Thoracic aorta (tissue), 2 donors: ENCODE measurements at regions not wholly inside any gene's neighbourhood (a gene's known extent, or its start where the extent isn't known, plus 50 kb on each side); places are given as distances from the start of the nearest gene placed in this dataset.

Experiments
- ATAC-seq: fragments of 150-250 bp; one replicate; pipeline ENCODE4 v1.8.0; 2017; ENCODE audit warnings: low read depth; ENCODE audit not compliant: insufficient number of reproducible peaks, low FRiP score
- DNase-seq: peaks from one replicate; pipeline ENCODE4 v3.0.0-alpha.2; 2020; ENCODE audit warnings: low spot score
- H3K27ac ChIP-seq, 2 donors: fragments of 200-600 bp; sonication (generic); 1 replicate in 1 of 2; 2 replicates in 1 of 2; pipeline ENCODE4 v1.5.1; 2016; ENCODE audit warnings: mild to moderate bottlenecking in 2 of 2, moderate library complexity in 2 of 2
- H3K27me3 ChIP-seq: fragments of 200-600 bp; sonication (generic); replicated peaks from 2 replicates; pipeline ENCODE4 v1.6.0; 2016; ENCODE audit warnings: mild to moderate bottlenecking; ENCODE audit not compliant: insufficient read depth
- H3K36me3 ChIP-seq: fragments of 200-600 bp; sonication (generic); one replicate; pipeline ENCODE4 v1.5.1; 2016
- H3K4me1 ChIP-seq, 2 donors: fragments of 200-600 bp; sonication (generic); 1 replicate in 1 of 2; 2 replicates in 1 of 2; pipeline versions ENCODE4 v1.5.1 to v1.6.0; 2016; ENCODE audit warnings: low read depth in 2 of 2, mild to moderate bottlenecking in 1 of 2; ENCODE audit not compliant: control insufficient read depth in 1 of 2
- H3K4me3 ChIP-seq: fragments of 200-600 bp; sonication (generic); 2 replicates; pipeline ENCODE4 v1.5.1; 2016; ENCODE audit warnings: mild to moderate bottlenecking
- H3K9me3 ChIP-seq: fragments of 200-600 bp; sonication (generic); 2 replicates; pipeline ENCODE4 v1.5.1; 2016
- TF ChIP-seq, protein P1 (sequence below): fragments of 200-600 bp; sonication (generic); IDR thresholded peaks from one replicate; pipeline ENCODE4 v1.5.1; 2019; ENCODE audit warnings: antibody characterized with exemption

DNA sequence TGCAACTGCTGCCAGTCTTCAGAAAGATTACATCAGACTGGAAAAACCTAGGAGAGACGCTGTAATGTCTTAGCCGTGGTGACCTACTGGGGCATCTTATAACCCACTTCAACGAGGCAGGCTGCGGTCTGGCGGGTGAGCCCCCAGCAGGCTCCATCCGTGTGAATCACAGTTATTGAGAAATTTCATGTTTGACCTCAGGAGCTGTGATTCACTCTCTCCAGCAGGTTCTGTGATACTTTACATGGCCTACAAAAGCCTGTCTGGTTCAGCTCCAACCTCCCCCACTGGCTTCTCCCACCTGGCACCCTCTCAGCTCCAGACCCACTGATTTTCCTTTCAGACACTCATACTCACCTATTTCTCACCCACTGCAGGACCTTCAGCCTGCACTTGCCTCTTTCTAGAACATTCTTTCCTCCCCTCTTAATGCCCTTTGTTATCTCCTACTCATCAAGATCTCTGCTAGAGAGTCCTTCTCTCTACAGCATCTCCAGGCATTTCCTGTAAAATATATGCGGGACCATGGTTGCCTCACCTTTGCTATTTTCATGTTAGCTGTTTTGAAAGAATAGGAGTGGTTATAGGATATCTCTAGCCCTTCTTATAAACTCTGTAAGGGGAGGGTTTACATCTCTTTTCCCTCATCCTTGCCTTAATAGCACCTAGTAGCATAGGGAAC, 227.9 kb downstream of the MAF start:
- no peaks in the 10 kb centered on the region for H3K4me1 ChIP-seq
- H3K36me3 ChIP-seq: no peaks in the 10 kb centered on the region
- TF ChIP-seq, protein P1, sequence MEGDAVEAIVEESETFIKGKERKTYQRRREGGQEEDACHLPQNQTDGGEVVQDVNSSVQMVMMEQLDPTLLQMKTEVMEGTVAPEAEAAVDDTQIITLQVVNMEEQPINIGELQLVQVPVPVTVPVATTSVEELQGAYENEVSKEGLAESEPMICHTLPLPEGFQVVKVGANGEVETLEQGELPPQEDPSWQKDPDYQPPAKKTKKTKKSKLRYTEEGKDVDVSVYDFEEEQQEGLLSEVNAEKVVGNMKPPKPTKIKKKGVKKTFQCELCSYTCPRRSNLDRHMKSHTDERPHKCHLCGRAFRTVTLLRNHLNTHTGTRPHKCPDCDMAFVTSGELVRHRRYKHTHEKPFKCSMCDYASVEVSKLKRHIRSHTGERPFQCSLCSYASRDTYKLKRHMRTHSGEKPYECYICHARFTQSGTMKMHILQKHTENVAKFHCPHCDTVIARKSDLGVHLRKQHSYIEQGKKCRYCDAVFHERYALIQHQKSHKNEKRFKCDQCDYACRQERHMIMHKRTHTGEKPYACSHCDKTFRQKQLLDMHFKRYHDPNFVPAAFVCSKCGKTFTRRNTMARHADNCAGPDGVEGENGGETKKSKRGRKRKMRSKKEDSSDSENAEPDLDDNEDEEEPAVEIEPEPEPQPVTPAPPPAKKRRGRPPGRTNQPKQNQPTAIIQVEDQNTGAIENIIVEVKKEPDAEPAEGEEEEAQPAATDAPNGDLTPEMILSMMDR: no peak
- no peaks in the 10 kb centered on the region for H3K9me3 ChIP-seq
- no peak overlapping the region for H3K27ac ChIP-seq
- no peak overlapping the region for H3K4me3 ChIP-seq
- no peak for ATAC-seq
- no peak for DNase-seq
- H3K27me3 ChIP-seq: no peaks in the 10 kb centered on the region

DNA sequence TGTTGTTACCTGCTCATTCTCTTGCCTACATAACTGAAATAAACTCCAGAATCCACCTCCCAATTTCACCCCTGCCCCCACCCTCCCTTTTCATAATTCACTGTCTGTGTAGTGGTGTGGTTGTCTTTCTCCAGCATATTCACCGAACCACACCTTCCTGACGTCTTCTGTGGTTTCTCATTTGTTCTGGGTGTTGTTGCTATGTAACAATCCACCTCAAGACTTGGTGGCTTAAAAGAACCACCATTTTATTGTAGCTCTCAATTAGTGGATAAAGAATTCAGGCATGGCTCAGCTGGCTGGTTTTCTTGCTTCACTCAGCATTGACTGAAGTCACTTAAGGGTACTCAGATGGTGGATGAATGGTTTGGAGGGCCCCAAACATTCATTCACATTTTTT, 229.8 kb downstream of the MAF start:
- ATAC-seq (no peak), DNase-seq (no peak)
- TF ChIP-seq, protein P1: no peak
- H3K27me3 ChIP-seq: no peaks in the 10 kb centered on the region
- H3K9me3 ChIP-seq: no peaks in the 10 kb centered on the region
- H3K27ac ChIP-seq: no peak overlapping the region
- H3K36me3 ChIP-seq: no peaks in the 10 kb centered on the region
- no peak overlapping the region for H3K4me3 ChIP-seq
- H3K4me1 ChIP-seq: no peaks in the 10 kb centered on the region

DNA sequence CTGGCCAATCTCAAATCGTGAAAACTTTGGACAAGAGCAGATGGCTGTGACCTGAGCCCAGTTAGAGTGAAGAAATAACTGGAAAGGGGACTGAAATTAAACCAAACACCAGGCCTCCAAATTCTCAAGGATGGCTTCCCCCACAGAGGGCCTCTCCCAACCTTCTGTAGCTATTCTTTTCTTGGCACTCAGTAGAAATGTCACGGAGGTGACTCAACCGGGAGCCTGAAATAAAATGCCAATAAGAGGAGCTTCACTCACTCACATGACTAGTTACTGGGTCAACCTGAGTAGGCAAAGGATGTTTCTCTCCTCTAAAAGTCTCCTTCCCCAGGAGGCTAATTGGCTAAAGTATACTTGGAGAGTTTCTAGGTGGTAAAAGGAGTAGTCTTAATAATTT, 230.7 kb downstream of the MAF start:
- no peak for DNase-seq
- no peaks in the 10 kb centered on the region for H3K9me3 ChIP-seq
- no peaks in the 10 kb centered on the region for H3K36me3 ChIP-seq
- H3K4me1 ChIP-seq: no peaks in the 10 kb centered on the region
- no peak for ATAC-seq
- TF ChIP-seq, protein P1: no peak
- no peak overlapping the region for H3K27ac ChIP-seq
- no peak overlapping the region for H3K4me3 ChIP-seq
- H3K27me3 ChIP-seq: no peaks in the 10 kb centered on the region

DNA sequence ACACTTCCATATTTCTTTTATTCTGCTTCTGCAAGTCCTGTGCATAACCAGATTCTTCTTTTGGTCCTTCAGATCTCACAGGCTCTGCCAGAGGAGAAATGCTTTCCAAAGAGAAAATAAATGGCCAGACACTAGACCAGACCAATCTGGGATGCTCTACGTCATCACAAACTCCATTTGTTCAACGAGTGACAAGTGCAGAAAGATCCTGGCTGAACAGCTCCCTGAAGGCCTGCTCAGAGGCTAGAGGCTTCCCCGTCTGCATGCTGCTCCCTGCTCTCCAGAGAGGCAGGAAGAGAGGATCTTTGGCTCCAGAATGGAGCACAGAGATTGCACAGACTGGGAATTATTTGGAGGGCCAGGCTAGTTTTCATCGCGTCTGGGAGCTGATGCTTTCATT, 232.7 kb downstream of the MAF start:
- DNase-seq (no peak), ATAC-seq (no peak)
- Histone ChIP-seq H3K4me3 (no peak overlapping the region), H3K36me3 (no peaks in the 10 kb centered on the region), H3K4me1 (no peaks in the 10 kb centered on the region), H3K9me3 (no peaks in the 10 kb centered on the region), H3K27me3 (no peaks in the 10 kb centered on the region), H3K27ac (no peak overlapping the region)
- TF ChIP-seq, protein P1: no peak

DNA sequence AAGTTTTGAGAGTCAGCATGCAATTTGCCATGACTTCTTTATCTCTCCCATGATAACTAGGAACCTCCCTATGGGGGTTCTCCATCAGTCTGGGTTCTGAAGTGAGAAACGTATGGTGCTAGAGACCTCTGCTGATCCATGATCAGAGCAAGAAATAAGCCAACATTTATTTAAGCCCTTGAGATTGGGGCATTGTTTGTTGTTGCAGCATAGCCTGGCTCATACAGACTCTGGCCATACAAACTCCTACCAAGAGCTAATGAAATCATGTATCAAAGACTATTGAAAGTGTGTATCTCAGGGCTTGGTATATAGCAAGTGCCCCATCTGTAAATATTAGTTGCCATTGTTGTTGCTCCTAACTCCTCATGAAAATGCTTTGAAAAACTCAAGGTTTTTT, 233.9 kb downstream of the MAF start:
- H3K27ac ChIP-seq: no peak overlapping the region
- no peaks in the 10 kb centered on the region for H3K4me1 ChIP-seq
- H3K36me3 ChIP-seq: no peaks in the 10 kb centered on the region
- DNase-seq: no peak
- no peaks in the 10 kb centered on the region for H3K27me3 ChIP-seq
- no peak overlapping the region for H3K4me3 ChIP-seq
- ATAC-seq: no peak
- TF ChIP-seq, protein P1: no peak
- H3K9me3 ChIP-seq: no peaks in the 10 kb centered on the region
